Parathyroid adenoma (tissue), 2 donors: ENCODE measurements at regions not wholly inside any gene's neighbourhood (a gene's known extent, or its start where the extent isn't known, plus 50 kb on each side); places are given as distances from the start of the nearest gene placed in this dataset.
A peak's percentile ranks its signal among the peaks of the same experiment; 100 is the strongest.

Source experiments
- H2AFZ ChIP-seq: fragments of 300-600 bp; sonication (generic); one replicate; pipeline ENCODE4 v1.7.0; 2017; ENCODE audit warnings: antibody characterized with exemption, mild to moderate bottlenecking
- H3K27ac ChIP-seq: fragments of 300-600 bp; sonication (generic); one replicate; pipeline ENCODE4 v1.7.0; 2017
- H3K27me3 ChIP-seq: fragments of 300-600 bp; sonication (generic); one replicate; pipeline ENCODE4 v1.7.0; 2017; ENCODE audit warnings: low read length; ENCODE audit not compliant: control insufficient read depth, insufficient read depth
- H3K36me3 ChIP-seq: fragments of 300-600 bp; sonication (generic); one replicate; pipeline ENCODE4 v1.7.0; 2017; ENCODE audit warnings: low read length; ENCODE audit not compliant: control insufficient read depth, insufficient read depth
- H3K4me1 ChIP-seq: fragments of 300-600 bp; sonication (generic); one replicate; pipeline ENCODE4 v1.7.0; 2017; ENCODE audit warnings: control low read depth
- H3K4me2 ChIP-seq: fragments of 300-600 bp; sonication (generic); one replicate; pipeline ENCODE4 v1.7.0; 2017; ENCODE audit warnings: low read length
- H3K4me3 ChIP-seq: fragments of 300-600 bp; sonication (generic); one replicate; pipeline ENCODE4 v1.7.0; 2017; ENCODE audit warnings: low read depth, low read length
- H3K79me2 ChIP-seq: fragments of 300-600 bp; sonication (generic); one replicate; pipeline ENCODE4 v1.7.0; 2017; ENCODE audit warnings: control low read depth
- H3K9ac ChIP-seq: fragments of 300-600 bp; sonication (generic); one replicate; pipeline ENCODE4 v1.7.0; 2017; ENCODE audit warnings: mild to moderate bottlenecking
- H3K9me3 ChIP-seq: fragments of 300-600 bp; sonication (generic); one replicate; pipeline ENCODE4 v1.7.0; 2017; ENCODE audit warnings: low read length; ENCODE audit not compliant: control insufficient read depth
- TF ChIP-seq, protein P1 (sequence below): fragments of 300-600 bp; sonication (generic); IDR thresholded peaks from one replicate; pipeline ENCODE4 v1.7.0; 2017; ENCODE audit warnings: antibody characterized with exemption, mild to moderate bottlenecking
- donor health status: primary hyperparathyroidism.

DNA sequence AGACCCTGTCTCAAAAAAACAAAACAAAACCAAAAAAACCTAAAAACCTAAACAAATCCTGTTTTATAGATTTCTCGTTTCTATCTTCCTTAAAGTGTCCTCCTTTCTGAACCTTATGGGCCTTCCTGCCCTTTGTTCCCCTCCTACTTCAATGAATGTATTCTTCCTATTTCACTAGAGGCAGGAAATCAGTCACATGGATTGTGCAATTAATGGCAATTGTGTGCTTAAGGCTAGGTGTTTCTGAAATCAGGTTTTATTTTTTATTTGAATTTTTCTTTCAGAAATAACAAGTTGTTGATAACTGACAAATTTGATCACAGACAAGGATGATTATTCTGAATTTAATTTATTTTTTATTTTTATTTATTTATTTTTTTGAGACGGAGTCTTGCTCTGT lies 220.6 kb upstream of the SEMA6A start:
- TF ChIP-seq, protein P1, sequence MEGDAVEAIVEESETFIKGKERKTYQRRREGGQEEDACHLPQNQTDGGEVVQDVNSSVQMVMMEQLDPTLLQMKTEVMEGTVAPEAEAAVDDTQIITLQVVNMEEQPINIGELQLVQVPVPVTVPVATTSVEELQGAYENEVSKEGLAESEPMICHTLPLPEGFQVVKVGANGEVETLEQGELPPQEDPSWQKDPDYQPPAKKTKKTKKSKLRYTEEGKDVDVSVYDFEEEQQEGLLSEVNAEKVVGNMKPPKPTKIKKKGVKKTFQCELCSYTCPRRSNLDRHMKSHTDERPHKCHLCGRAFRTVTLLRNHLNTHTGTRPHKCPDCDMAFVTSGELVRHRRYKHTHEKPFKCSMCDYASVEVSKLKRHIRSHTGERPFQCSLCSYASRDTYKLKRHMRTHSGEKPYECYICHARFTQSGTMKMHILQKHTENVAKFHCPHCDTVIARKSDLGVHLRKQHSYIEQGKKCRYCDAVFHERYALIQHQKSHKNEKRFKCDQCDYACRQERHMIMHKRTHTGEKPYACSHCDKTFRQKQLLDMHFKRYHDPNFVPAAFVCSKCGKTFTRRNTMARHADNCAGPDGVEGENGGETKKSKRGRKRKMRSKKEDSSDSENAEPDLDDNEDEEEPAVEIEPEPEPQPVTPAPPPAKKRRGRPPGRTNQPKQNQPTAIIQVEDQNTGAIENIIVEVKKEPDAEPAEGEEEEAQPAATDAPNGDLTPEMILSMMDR, result no peak
- Histone ChIP-seq H3K27ac (no peak overlapping the region), H3K36me3 (no peaks in the 10 kb centered on the region), H3K79me2 (no peaks in the 10 kb centered on the region), H3K9me3 (no peaks in the 10 kb centered on the region), H3K9ac (no peak overlapping the region), H3K4me2 (no peak overlapping the region), H3K4me1 (no peaks in the 10 kb centered on the region), H2AFZ (no peak overlapping the region), H3K4me3 (no peak overlapping the region), H3K27me3 (no peaks in the 10 kb centered on the region)

DNA sequence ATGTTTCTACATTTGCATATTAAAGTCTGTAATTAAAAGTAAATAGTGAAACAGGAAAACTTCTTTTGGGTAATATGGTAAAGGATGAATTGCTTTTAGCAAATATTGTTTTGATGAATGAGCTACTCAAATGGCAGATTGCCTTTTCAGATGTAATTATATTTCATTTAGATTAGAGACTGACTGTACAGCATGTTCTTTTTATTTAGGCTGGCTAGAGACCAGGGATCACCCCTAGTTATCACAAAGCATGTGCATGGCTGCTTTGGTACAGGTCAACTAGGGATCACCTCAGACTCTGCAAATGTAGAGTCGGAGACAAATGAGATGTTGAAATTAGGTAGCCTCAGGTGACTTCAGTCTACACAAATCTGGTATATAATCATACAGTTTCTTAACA lies 214.9 kb upstream of the SEMA6A start:
- H3K79me2 ChIP-seq, result no peaks in the 10 kb centered on the region
- no peak overlapping the region for H3K9ac ChIP-seq
- H3K9me3 ChIP-seq, result no peaks in the 10 kb centered on the region
- no peaks in the 10 kb centered on the region for H3K4me1 ChIP-seq
- no peak overlapping the region for H3K4me2 ChIP-seq
- TF ChIP-seq, protein P1, result no peak
- H2AFZ ChIP-seq, result no peak overlapping the region
- H3K4me3 ChIP-seq, result no peak overlapping the region
- no peaks in the 10 kb centered on the region for H3K36me3 ChIP-seq
- no peaks in the 10 kb centered on the region for H3K27me3 ChIP-seq
- peak overlapping the region; percentile 43 for H3K27ac ChIP-seq

DNA sequence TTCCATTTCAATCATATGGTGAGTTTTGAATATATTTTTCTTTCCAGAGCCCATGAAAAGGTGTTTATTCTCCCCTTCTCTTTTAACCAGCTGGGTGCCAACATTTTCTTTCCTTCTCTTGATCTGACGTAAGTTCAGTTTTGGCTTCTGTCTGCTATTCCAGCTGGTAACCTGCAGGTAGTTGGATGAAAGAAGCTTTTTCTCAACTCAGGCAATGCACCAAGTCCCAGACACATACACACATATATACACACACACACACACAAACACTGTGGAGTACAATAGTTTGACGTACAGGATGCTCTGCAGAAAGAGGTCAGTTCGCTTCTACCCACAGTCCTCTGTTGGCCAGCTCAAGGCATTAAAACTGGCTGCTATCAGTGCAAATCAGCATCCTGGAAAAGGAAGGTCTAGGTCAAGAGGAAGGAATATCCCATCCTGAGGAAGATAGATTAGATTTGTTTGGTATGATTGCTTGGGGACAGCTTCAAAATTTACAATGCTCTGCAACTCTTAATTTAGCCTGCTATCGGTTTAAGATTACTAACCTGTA lies 214.3 kb upstream of the SEMA6A start:
- Histone ChIP-seq H3K4me2 (no peak overlapping the region), H3K4me3 (no peak overlapping the region), H3K9ac (no peak overlapping the region), H2AFZ (no peak overlapping the region), H3K27ac (no peak overlapping the region), H3K9me3 (no peaks in the 10 kb centered on the region), H3K79me2 (no peaks in the 10 kb centered on the region), H3K27me3 (no peaks in the 10 kb centered on the region), H3K4me1 (no peaks in the 10 kb centered on the region), H3K36me3 (no peaks in the 10 kb centered on the region)
- TF ChIP-seq, protein P1, result no peak

DNA sequence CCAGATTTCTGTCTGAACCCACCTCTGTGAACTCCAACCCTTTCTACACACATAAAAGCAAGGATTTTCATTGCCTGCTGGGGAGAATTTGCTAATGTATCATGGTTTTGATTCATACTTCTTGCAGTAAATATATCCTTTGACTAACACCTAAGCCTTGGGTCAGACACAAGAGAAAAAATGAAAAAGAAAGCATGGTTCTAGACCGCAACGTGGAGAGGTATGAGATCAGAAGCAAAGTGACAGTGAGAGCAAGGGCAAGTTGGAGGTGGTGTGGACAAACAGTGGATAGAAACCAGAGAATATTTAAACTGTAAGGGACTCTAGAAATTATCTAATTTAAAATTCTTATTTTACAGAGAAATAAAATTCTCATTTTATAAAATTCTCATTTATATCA lies 212.9 kb upstream of the SEMA6A start:
- no peak overlapping the region for H3K9ac ChIP-seq
- no peaks in the 10 kb centered on the region for H3K79me2 ChIP-seq
- no peaks in the 10 kb centered on the region for H3K9me3 ChIP-seq
- no peak overlapping the region for H3K4me3 ChIP-seq
- no peak overlapping the region for H2AFZ ChIP-seq
- no peaks in the 10 kb centered on the region for H3K36me3 ChIP-seq
- no peak overlapping the region for H3K4me2 ChIP-seq
- TF ChIP-seq, protein P1, result no peak
- H3K27me3 ChIP-seq, result no peaks in the 10 kb centered on the region
- no peaks in the 10 kb centered on the region for H3K4me1 ChIP-seq
- H3K27ac ChIP-seq, result no peak overlapping the region

DNA sequence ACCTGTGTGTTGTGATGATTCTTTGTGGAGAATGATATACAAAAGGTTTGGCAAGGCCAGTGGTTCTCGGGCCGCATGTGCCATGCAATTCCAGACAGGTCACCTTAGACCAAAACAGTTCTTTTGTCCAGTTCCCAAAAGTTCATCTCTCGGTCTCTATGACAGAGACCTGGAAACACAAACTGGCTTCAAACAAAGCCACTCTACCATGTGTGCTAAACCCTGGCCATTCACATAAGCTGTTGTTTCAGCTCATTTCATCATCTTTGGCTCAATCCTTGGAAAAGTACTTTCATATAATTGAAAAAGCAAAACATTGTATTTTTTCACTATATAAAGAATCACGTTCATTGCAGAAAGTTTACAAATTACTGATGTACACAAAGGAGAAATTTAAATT lies 210.5 kb upstream of the SEMA6A start:
- Histone ChIP-seq H3K79me2 (no peaks in the 10 kb centered on the region), H3K4me2 (no peak overlapping the region), H3K27me3 (no peaks in the 10 kb centered on the region), H3K9ac (no peak overlapping the region), H3K4me1 (no peaks in the 10 kb centered on the region), H3K36me3 (no peaks in the 10 kb centered on the region), H3K27ac (no peak overlapping the region), H3K4me3 (no peak overlapping the region), H3K9me3 (no peaks in the 10 kb centered on the region), H2AFZ (no peak overlapping the region)
- TF ChIP-seq, protein P1, result no peak
